ENCODE measurements at regions not wholly inside any gene's neighbourhood (a gene's known extent, or its start where the extent isn't known, plus 50 kb on each side); places are given as distances from the start of the nearest gene placed in this dataset.

GRCh38 chrX:124194901-124195300 lies 137.6 kb upstream of the TEX13D start:
- ChIA-PET POLR2A (no interaction called here), CTCF (no interaction called here)
- H3K27ac ChIP-seq (ENCODE audit: low read length) = no peak overlapping the region
- H3K4me1 ChIP-seq (ENCODE audit: control insufficient read depth, insufficient read depth, low read length) = no peaks in the 10 kb centered on the region
- no peak for DNase-seq (ENCODE audit: low read depth, low spot score)
- intact Hi-C loops (cut with micrococcal nuclease; ENCODE audit: unreplicated experiment) (no loop called here), in situ Hi-C loops (cut with HindIII; ENCODE audit: low pct_unique_long_range_greater_than_20kb, low sequenced_read_pairs) (no loop called here)
- H3K4me3 ChIP-seq (ENCODE audit: low read depth in 2 of 2, low read length in 2 of 2) = no peak overlapping the region
- no peaks in the 10 kb centered on the region for H3K36me3 ChIP-seq (ENCODE audit: control insufficient read depth, insufficient read depth, low read length)
- no peak for TF ChIP-seq TCF7L2 (IDR thresholded peaks at IDR 0.05; ENCODE audit: low read depth, low read length)
- no peak for TF ChIP-seq SIN3A (IDR thresholded peaks at IDR 0.05; ENCODE audit: borderline replicate concordance, insufficient read depth, low read depth, low read length)
- no peak for TF ChIP-seq REST (IDR thresholded peaks at IDR 0.05; ENCODE audit: insufficient read depth in 1 of 2, low read depth in 2 of 2, low read length in 1 of 2)
- TF ChIP-seq, protein P1, sequence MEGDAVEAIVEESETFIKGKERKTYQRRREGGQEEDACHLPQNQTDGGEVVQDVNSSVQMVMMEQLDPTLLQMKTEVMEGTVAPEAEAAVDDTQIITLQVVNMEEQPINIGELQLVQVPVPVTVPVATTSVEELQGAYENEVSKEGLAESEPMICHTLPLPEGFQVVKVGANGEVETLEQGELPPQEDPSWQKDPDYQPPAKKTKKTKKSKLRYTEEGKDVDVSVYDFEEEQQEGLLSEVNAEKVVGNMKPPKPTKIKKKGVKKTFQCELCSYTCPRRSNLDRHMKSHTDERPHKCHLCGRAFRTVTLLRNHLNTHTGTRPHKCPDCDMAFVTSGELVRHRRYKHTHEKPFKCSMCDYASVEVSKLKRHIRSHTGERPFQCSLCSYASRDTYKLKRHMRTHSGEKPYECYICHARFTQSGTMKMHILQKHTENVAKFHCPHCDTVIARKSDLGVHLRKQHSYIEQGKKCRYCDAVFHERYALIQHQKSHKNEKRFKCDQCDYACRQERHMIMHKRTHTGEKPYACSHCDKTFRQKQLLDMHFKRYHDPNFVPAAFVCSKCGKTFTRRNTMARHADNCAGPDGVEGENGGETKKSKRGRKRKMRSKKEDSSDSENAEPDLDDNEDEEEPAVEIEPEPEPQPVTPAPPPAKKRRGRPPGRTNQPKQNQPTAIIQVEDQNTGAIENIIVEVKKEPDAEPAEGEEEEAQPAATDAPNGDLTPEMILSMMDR (IDR thresholded peaks at IDR 0.05) = no peak
- no peak for TF ChIP-seq POLR2AphosphoS5 (IDR thresholded peaks at IDR 0.05; ENCODE audit: low read depth, low read length)
- no peak for ATAC-seq
- H3K27me3 ChIP-seq (ENCODE audit: control insufficient read depth, insufficient read depth, low read length) = no peaks in the 10 kb centered on the region
- BruUV-seq (replicated peaks) = no TSS peak
- no peaks in the 10 kb centered on the region for H3K9me3 ChIP-seq (ENCODE audit: control insufficient read depth, insufficient read depth, low read depth, low read length)

DNA sequence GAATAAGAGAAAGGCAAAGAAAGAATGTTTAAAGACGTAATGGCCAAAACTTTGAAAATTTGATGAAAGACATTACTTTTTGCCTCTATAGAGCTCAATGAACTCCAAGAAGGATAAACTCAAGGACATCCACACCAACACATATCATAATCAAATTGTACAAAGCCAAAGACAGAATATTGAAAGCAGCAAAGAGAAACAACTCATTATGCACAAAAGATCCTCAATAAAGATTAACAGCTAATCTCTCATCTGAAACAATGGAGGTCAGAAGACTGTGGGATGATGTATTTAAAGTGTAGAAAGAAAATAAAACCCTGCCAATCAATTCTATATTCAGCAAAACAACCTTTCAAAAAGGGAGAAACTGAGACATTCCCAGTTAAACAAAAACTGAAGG lies 129.1 kb upstream of the TEX13D start:
- no peaks in the 10 kb centered on the region for H3K27me3 ChIP-seq (ENCODE audit: control insufficient read depth, insufficient read depth, low read length)
- no peaks in the 10 kb centered on the region for H3K9me3 ChIP-seq (ENCODE audit: control insufficient read depth, insufficient read depth, low read depth, low read length)
- intact Hi-C loops (cut with micrococcal nuclease; ENCODE audit: unreplicated experiment) = no loop called here
- no peak overlapping the region for H3K4me3 ChIP-seq (ENCODE audit: low read depth in 2 of 2, low read length in 2 of 2)
- H3K4me1 ChIP-seq (ENCODE audit: control insufficient read depth, insufficient read depth, low read length) = no peaks in the 10 kb centered on the region
- DNase-seq (ENCODE audit: low read depth, low spot score) (no peak), ATAC-seq (no peak)
- TF ChIP-seq POLR2AphosphoS5 (IDR thresholded peaks at IDR 0.05; ENCODE audit: low read depth, low read length) (no peak), REST (IDR thresholded peaks at IDR 0.05; ENCODE audit: insufficient read depth in 1 of 2, low read depth in 2 of 2, low read length in 1 of 2) (no peak), TCF7L2 (IDR thresholded peaks at IDR 0.05; ENCODE audit: low read depth, low read length) (no peak), SIN3A (IDR thresholded peaks at IDR 0.05; ENCODE audit: borderline replicate concordance, insufficient read depth, low read depth, low read length) (no peak)
- in situ Hi-C loops (cut with HindIII; ENCODE audit: low pct_unique_long_range_greater_than_20kb, low sequenced_read_pairs) = no loop called here
- POLR2A ChIA-PET = no interaction called here
- no peaks in the 10 kb centered on the region for H3K36me3 ChIP-seq (ENCODE audit: control insufficient read depth, insufficient read depth, low read length)
- BruUV-seq (replicated peaks) = no TSS peak
- CTCF ChIA-PET = no interaction called here
- no peak overlapping the region for H3K27ac ChIP-seq (ENCODE audit: low read length)
